Esophagus (tissue), 2 donors: ENCODE measurements at regions not wholly inside any gene's neighbourhood (a gene's known extent, or its start where the extent isn't known, plus 50 kb on each side); places are given as distances from the start of the nearest gene placed in this dataset.
"Not testable (repeated sequence)": the region's sequence is repeated elsewhere in the genome, so short reads cannot be mapped to it uniquely, and the experiment has no call there.

Source experiments
- H3K27ac ChIP-seq, 2 donors: one replicate each; pipeline ENCODE4 v1.5.1; 2013; ENCODE audit warnings: low read depth in 2 of 2, mild to moderate bottlenecking in 2 of 2, inconsistent platforms in 1 of 2, low read length in 1 of 2, moderate library complexity in 1 of 2
- H3K27me3 ChIP-seq, 2 donors: one replicate each; pipeline ENCODE4 v1.6.1; 2013; ENCODE audit warnings: low read length in 2 of 2, control low read depth in 1 of 2, mild to moderate bottlenecking in 1 of 2; ENCODE audit not compliant: insufficient read depth in 2 of 2, control insufficient read depth in 1 of 2
- H3K36me3 ChIP-seq, 2 donors: one replicate each; pipeline ENCODE4 v1.6.1; 2013; ENCODE audit warnings: low read length in 1 of 2; ENCODE audit not compliant: control insufficient read depth in 2 of 2, insufficient read depth in 2 of 2
- H3K4me1 ChIP-seq, 2 donors: one replicate each; pipeline ENCODE4 v1.6.1; 2013; ENCODE audit warnings: low read length in 1 of 2; ENCODE audit not compliant: control insufficient read depth in 2 of 2, insufficient read depth in 2 of 2
- H3K4me3 ChIP-seq, 2 donors: one replicate each; pipeline ENCODE4 v1.5.1; 2013; ENCODE audit warnings: low read length in 2 of 2, mild to moderate bottlenecking in 2 of 2, low read depth in 1 of 2, moderate library complexity in 1 of 2
- H3K9me3 ChIP-seq, 2 donors: one replicate each; pipeline ENCODE4 v1.6.1; 2013; ENCODE audit warnings: mild to moderate bottlenecking in 2 of 2, low read depth in 1 of 2, low read length in 1 of 2, moderate library complexity in 1 of 2; ENCODE audit not compliant: control insufficient read depth in 2 of 2, insufficient read depth in 1 of 2
- whole genome bisulfite sequencing, 2 donors: extraction: QIAGEN DNeasy Blood & Tissue Kit; methylation state at CpG; one replicate each; pipeline ENCODE4 v1.1.7; 2013; 5-methylcytosine and 5-hydroxymethylcytosine counted together
- donor health status: healthy with polysubstance abuse.
- donor health status: Bipolar disorder and iron deficiency.

DNA sequence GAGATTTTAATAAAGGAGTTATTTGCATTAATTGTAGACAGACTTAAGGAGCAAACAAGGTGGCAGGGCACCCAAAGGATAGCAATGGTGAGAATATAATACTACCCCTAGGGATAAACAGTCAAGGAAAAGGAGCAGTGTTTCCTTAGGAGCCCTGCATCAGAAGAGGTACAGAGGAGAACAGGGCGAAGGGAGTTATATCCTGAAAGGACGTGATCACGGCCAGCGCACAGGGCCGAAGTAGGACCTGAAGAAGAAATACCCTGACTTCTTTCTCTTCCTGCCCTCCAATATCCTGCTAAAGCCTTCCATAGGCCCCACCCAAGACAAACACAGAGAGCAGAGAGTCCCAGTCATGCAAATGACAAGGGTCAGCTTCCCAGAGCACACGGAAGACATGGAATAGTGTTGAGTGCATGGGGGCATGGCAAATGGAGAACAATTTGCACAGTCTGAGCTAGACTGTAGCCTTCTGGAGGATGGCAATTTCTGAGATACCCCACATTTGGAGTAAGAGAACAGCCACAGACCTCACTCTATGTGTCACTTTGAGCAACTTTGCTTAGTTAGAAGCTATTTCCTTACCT lies 188.2 kb downstream of the ZNF92 start:
- H3K4me1 ChIP-seq, H3K4me3 ChIP-seq, H3K9me3 ChIP-seq, H3K27ac ChIP-seq, H3K36me3 ChIP-seq, H3K27me3 ChIP-seq: not testable (repeated sequence)
- WGBS, 2 donors, result 93 to 94% methylated on average over 5 of the region's 6 CpGs

DNA sequence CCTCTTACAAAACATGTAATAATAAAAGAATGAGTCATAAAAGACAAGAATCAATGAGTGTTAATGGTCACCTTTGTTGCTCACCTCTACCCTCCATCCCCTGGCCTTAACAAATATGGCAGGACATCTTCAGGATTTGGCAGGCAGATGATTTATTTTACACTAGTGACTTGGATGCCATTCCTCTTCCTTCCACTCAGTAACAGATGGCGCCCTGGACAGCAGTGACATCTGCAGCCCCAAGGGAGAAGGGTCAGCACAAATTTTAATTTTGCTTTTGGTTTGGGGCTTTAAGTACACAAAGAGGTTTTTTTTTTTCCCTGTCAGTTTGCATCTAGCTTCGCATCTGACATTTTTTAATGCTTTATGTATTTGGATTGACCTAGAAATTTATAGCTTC lies 188.9 kb downstream of the ZNF92 start:
- H3K27ac ChIP-seq, H3K27me3 ChIP-seq, H3K4me1 ChIP-seq, H3K4me3 ChIP-seq, H3K36me3 ChIP-seq, H3K9me3 ChIP-seq: not testable (repeated sequence)
- WGBS, 2 donors, result 68 to 74% methylated on average over 1 of the region's 2 CpGs

DNA sequence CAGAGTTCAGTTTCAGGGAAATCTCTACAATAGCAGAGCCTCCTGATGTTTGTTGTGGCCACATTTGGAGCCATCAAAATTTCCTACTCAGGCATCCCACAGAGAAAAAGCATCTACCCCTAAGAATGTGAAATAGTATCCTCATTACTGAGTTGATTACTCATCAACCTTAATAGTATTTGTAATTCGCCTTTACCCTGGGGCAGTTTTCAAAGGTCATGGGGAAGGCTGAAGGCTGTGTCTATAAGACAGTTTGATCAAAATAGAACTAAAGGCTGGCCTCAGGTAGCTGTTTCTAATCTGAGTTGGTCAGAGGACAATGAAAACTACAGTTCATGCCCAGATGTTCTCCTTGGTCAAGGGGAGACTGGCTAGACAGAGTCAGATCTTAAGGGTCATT lies 189.7 kb downstream of the ZNF92 start:
- not testable (repeated sequence) for H3K27me3 ChIP-seq, H3K4me3 ChIP-seq, H3K36me3 ChIP-seq, H3K4me1 ChIP-seq, H3K9me3 ChIP-seq, H3K27ac ChIP-seq
- WGBS, 2 donors, result no CpG with 5 or more reads among the region's 1 CpG

DNA sequence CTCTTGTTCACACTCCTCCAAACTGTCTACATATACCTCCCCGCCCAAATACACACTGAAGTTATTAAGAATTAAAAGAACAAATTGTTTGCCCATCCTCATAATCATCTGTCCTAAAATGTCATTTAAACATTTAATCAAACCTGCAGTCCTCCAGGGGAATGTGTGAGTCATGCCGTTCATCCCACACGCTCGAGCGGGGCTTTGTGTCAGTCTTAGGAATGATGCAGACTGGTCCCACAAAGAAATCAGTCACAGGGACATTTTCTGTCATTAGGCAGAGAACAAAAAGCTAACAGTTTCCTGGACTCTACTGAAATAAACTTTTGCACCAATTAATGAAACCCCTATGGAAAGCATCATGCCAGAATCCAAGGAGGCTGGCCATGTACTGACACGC lies 194.6 kb downstream of the ZNF92 start:
- not testable (repeated sequence) for H3K9me3 ChIP-seq, H3K36me3 ChIP-seq, H3K27ac ChIP-seq, H3K4me3 ChIP-seq, H3K4me1 ChIP-seq, H3K27me3 ChIP-seq
- WGBS, 2 donors, result no CpG with 5 or more reads among the region's 6 CpGs

DNA sequence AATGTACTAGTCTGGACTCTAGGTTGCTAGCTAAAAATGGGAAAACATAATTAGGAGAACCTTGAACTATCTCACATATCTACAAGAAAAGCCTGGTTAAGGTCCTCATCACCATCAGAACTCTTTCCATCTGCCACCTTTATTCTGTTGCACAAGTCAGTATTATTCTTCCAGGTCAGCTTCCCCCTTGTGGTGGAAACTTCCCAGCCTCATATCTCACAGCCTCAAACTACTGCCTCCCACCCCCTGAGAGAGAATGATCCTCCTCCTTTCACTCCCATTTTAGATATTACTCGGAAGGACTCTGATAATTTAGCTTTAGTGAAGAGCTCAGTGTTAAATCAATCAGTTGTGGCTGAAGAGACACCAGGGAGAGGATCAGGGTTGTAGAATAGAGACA lies 197.3 kb downstream of the ZNF92 start:
- not testable (repeated sequence) for H3K27ac ChIP-seq, H3K9me3 ChIP-seq, H3K36me3 ChIP-seq, H3K4me3 ChIP-seq, H3K4me1 ChIP-seq, H3K27me3 ChIP-seq
- WGBS, 2 donors, result no CpG with 5 or more reads among the region's 1 CpG

DNA sequence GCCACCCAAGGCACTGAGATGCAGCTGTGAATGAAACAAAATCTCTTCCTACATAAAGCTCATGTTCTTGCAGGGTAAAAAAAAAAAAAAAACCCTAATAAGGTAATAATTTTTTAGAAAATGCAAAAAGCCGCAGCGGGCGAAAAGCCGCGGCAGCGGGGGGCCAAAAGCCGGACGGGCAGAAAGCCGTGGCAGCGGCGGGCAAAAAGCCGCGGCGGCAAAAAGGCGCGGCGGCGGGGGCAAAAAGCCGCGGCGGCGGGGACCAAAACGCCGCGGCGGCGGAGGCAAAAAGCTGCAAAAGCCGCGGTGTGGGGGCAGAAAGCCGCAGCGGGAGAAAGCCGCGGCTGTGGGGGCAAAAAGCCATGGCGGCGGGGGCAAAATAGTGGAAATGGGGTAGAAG lies 198.9 kb downstream of the ZNF92 start:
- WGBS, 2 donors, result 3% methylated on average over 26 to 27 of the region's 35 CpGs
- not testable (repeated sequence) for H3K9me3 ChIP-seq, H3K27me3 ChIP-seq, H3K4me1 ChIP-seq, H3K4me3 ChIP-seq, H3K27ac ChIP-seq, H3K36me3 ChIP-seq

DNA sequence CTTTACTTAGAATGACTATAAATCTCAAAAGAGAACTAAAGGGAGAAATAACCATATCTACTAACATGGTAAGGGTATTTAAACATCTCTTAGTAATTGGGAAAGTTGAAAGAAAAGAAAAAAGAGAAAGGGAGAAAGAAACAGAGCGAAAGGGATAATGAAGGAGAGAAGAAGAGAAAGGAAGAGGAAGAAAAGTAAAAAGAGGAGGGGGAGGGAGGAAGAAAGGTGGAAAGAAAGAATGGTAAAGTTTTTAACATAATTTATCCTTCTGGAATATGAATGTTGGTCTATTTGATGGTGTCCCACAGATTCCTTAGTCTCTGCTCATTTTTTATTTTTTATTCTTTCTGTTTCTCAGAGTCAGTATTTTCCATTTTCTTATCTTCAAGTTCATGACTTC lies 202.7 kb downstream of the ZNF92 start:
- 94% methylated on average over 1 of the region's 1 CpG; no CpG with 5 or more reads in 1 of the 2 donors for WGBS, 2 donors
- H3K27ac ChIP-seq, result not testable (repeated sequence)

DNA sequence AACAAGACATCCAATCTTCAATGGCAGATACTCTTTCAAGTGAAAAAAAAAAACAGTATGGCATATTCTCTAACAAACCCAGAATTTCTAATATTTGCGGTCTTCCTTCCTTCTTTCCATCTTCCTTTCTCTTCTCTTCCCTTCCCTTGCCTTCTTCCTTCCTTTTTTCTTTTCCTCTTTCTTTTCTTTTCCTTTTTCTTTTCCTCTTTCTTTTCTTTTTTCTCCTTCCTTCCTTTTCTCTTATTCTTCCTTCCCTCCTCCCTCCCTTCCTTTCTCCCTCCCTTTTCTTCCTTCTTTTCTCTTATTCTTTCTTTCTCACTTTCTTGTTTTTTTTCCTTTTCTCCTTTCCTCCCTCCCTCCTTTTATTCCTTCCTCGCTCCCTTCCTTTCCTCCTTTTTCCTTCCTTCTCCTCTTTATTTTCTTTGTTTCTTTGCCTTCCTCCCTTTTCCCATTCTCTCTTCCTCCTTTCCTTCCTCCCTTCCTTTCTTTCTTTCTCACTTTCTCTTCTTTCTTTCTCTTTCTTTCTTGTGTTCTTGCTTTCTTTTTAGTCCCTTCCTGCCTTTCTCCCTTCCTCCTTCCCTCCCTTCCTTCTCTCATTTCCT lies 209.0 kb downstream of the ZNF92 start:
- H3K4me3 ChIP-seq, H3K4me1 ChIP-seq, H3K9me3 ChIP-seq, H3K36me3 ChIP-seq, H3K27me3 ChIP-seq, H3K27ac ChIP-seq: not testable (repeated sequence)
- WGBS, 2 donors, result 98% methylated on average over 2 of the region's 2 CpGs; no CpG with 5 or more reads in 1 of the 2 donors

More for the DNA sequence above, 202.7 kb downstream of the ZNF92 start:
- not testable (repeated sequence) for H3K27me3 ChIP-seq, H3K9me3 ChIP-seq, H3K36me3 ChIP-seq, H3K4me3 ChIP-seq, H3K4me1 ChIP-seq

DNA sequence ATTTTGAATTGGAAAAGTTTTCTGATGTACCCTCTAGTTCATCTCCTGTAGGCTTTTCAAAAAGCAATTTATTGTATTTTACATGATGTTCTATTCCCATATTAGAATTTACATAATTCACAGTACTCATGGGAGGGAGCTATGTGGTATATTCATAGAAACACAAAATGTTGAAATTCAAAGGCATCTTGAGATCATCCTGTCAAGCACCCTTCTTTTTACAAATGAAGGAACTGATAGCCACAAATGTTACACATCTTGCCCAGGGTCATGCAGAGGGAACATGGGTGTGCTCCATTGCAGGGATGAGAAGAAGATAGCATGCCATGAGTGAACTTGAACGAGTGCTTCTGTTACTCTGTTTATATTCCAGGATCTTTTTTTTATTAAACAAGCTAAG lies 228.8 kb downstream of the ZNF92 start:
- 31 to 62% methylated on average over 1 of the region's 1 CpG for WGBS, 2 donors
- H3K4me1 ChIP-seq, H3K27ac ChIP-seq, H3K9me3 ChIP-seq, H3K27me3 ChIP-seq, H3K36me3 ChIP-seq, H3K4me3 ChIP-seq: not testable (repeated sequence)

DNA sequence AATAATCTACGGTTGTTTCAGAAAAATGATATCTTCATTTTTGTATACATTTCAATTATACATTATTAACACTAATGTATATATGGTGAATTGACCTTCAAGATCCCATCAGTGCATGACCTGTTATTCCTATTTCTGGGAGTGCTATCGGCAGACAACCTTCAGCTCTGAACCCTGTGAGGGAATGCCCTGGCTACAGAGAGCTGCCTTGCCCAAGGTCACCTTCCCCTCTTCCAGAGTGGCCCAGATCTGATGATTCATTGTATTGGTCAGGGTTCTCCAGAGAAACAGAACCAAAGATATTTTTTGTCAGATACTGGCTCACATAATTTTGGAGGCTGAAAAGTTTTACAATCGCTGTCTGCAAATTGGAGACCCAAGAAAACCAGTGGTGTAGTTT lies 235.5 kb downstream of the ZNF92 start:
- H3K36me3 ChIP-seq, result no peaks in the 10 kb centered on the region
- H3K4me3 ChIP-seq, result no peak overlapping the region
- WGBS, 2 donors, result 87 to 88% methylated on average over 3 of the region's 3 CpGs
- H3K27ac ChIP-seq, result no peak overlapping the region
- H3K4me1 ChIP-seq, result no peaks in the 10 kb centered on the region
- no peaks in the 10 kb centered on the region for H3K27me3 ChIP-seq
- no peaks in the 10 kb centered on the region for H3K9me3 ChIP-seq
